ENCODE measurements at regions not wholly inside any gene's neighbourhood (a gene's known extent, or its start where the extent isn't known, plus 50 kb on each side); places are given as distances from the start of the nearest gene placed in this dataset.

GRCh38 chr10:113971349-113971973 lies 72.2 kb upstream of the ADRB1 start:
- TF ChIP-seq CTCF (IDR thresholded peaks at IDR 0.05) (no peak), POLR2A (IDR thresholded peaks at IDR 0.05) (no peak)

All from heart left ventricle (tissue), 13 donors.